ENCODE measurements at regions not wholly inside any gene's neighbourhood (a gene's known extent, or its start where the extent isn't known, plus 50 kb on each side); places are given as distances from the start of the nearest gene placed in this dataset.

GRCh38 chr10:20417791-20418190 is 479.3 kb downstream of the NEBL start:
- no peak overlapping the region for H3K4me3 ChIP-seq (ENCODE audit: low read depth in 1 of 3, low read length in 3 of 3)
- DNase-seq (ENCODE audit: low spot score) = no peak
- H3K9me3 ChIP-seq (ENCODE audit: control insufficient read depth in 4 of 4, low read length in 3 of 4) = peaks cover 0 to 2% (median 0%) of the 10 kb centered on the region in 4 donors
- H3K9ac ChIP-seq (ENCODE audit: low read depth in 1 of 2, low read length in 2 of 2) = no peak overlapping the region
- 81% methylated on average over 3 of the region's 3 CpGs for WGBS
- H3K27ac ChIP-seq (ENCODE audit: low read depth in 1 of 2, low read length in 2 of 2) = no peak overlapping the region
- H3K4me1 ChIP-seq (ENCODE audit: control insufficient read depth in 4 of 4, insufficient read depth in 4 of 4, low read length in 3 of 4) = no peaks in the 10 kb centered on the region
- TF ChIP-seq HNF4G (IDR thresholded peaks at IDR 0.05) (no peak), JUND (IDR thresholded peaks at IDR 0.05) (no peak), HNF4A (conservative IDR thresholded peaks at IDR 0.05) (no peak), TAF1 (conservative IDR thresholded peaks at IDR 0.05) (no peak)
- TF ChIP-seq, protein P1, sequence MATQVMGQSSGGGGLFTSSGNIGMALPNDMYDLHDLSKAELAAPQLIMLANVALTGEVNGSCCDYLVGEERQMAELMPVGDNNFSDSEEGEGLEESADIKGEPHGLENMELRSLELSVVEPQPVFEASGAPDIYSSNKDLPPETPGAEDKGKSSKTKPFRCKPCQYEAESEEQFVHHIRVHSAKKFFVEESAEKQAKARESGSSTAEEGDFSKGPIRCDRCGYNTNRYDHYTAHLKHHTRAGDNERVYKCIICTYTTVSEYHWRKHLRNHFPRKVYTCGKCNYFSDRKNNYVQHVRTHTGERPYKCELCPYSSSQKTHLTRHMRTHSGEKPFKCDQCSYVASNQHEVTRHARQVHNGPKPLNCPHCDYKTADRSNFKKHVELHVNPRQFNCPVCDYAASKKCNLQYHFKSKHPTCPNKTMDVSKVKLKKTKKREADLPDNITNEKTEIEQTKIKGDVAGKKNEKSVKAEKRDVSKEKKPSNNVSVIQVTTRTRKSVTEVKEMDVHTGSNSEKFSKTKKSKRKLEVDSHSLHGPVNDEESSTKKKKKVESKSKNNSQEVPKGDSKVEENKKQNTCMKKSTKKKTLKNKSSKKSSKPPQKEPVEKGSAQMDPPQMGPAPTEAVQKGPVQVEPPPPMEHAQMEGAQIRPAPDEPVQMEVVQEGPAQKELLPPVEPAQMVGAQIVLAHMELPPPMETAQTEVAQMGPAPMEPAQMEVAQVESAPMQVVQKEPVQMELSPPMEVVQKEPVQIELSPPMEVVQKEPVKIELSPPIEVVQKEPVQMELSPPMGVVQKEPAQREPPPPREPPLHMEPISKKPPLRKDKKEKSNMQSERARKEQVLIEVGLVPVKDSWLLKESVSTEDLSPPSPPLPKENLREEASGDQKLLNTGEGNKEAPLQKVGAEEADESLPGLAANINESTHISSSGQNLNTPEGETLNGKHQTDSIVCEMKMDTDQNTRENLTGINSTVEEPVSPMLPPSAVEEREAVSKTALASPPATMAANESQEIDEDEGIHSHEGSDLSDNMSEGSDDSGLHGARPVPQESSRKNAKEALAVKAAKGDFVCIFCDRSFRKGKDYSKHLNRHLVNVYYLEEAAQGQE (IDR thresholded peaks at IDR 0.05) = no peak
- TF ChIP-seq, protein P2, sequence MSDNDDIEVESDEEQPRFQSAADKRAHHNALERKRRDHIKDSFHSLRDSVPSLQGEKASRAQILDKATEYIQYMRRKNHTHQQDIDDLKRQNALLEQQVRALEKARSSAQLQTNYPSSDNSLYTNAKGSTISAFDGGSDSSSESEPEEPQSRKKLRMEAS (IDR thresholded peaks at IDR 0.05) = no peak
- no peaks in the 10 kb centered on the region for H3K27me3 ChIP-seq (ENCODE audit: control insufficient read depth in 4 of 4, insufficient read depth in 4 of 4, low read length in 3 of 4)
- H3K36me3 ChIP-seq (ENCODE audit: control insufficient read depth in 4 of 4, insufficient read depth in 3 of 4, low read depth in 1 of 4, low read length in 3 of 4) = no peaks in the 10 kb centered on the region

GRCh38 chr10:20415684-20416083 is 481.4 kb downstream of the NEBL start:
- no peaks in the 10 kb centered on the region for H3K9me3 ChIP-seq (ENCODE audit: control insufficient read depth in 4 of 4, low read length in 3 of 4)
- TF ChIP-seq FOXA1 (IDR thresholded peaks at IDR 0.05) (no peak), FOXA2 (IDR thresholded peaks at IDR 0.05) (no peak), JUND (IDR thresholded peaks at IDR 0.05) (no peak), TAF1 (conservative IDR thresholded peaks at IDR 0.05) (no peak), NR2F2 (IDR thresholded peaks at IDR 0.05) (no peak)
- TF ChIP-seq, protein P3, sequence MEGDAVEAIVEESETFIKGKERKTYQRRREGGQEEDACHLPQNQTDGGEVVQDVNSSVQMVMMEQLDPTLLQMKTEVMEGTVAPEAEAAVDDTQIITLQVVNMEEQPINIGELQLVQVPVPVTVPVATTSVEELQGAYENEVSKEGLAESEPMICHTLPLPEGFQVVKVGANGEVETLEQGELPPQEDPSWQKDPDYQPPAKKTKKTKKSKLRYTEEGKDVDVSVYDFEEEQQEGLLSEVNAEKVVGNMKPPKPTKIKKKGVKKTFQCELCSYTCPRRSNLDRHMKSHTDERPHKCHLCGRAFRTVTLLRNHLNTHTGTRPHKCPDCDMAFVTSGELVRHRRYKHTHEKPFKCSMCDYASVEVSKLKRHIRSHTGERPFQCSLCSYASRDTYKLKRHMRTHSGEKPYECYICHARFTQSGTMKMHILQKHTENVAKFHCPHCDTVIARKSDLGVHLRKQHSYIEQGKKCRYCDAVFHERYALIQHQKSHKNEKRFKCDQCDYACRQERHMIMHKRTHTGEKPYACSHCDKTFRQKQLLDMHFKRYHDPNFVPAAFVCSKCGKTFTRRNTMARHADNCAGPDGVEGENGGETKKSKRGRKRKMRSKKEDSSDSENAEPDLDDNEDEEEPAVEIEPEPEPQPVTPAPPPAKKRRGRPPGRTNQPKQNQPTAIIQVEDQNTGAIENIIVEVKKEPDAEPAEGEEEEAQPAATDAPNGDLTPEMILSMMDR (IDR thresholded peaks at IDR 0.05; ENCODE audit: low read depth, low read length, missing input control) = no peak
- TF ChIP-seq, protein P2 (IDR thresholded peaks at IDR 0.05) = no peak
- TF ChIP-seq, protein P1 (IDR thresholded peaks at IDR 0.05) = no peak
- no peak overlapping the region for H3K27ac ChIP-seq (ENCODE audit: low read depth in 1 of 2, low read length in 2 of 2)
- H3K9ac ChIP-seq (ENCODE audit: low read depth in 1 of 2, low read length in 2 of 2) = no peak overlapping the region
- no peak overlapping the region for H3K4me3 ChIP-seq (ENCODE audit: low read depth in 1 of 3, low read length in 3 of 3)
- DNase-seq (ENCODE audit: low spot score) = no peak
- H3K4me1 ChIP-seq (ENCODE audit: control insufficient read depth in 4 of 4, insufficient read depth in 4 of 4, low read length in 3 of 4) = no peaks in the 10 kb centered on the region
- WGBS = 74% methylated on average over 2 of the region's 2 CpGs
- no peaks in the 10 kb centered on the region for H3K27me3 ChIP-seq (ENCODE audit: control insufficient read depth in 4 of 4, insufficient read depth in 4 of 4, low read length in 3 of 4)
- H3K36me3 ChIP-seq (ENCODE audit: control insufficient read depth in 4 of 4, insufficient read depth in 3 of 4, low read depth in 1 of 4, low read length in 3 of 4) = no peaks in the 10 kb centered on the region

Data from liver (tissue), 8 donors.